GM21529 (cell line): ENCODE measurements at regions not wholly inside any gene's neighbourhood (a gene's known extent, or its start where the extent isn't known, plus 50 kb on each side); places are given as distances from the start of the nearest gene placed in this dataset.

Experiments
- ATAC-seq: cut with Tn5 transposase; IDR thresholded peaks from one replicate; pipeline ENCODE4 v1.9.1; 2021; ENCODE audit not compliant: unreplicated experiment

GRCh38 chr9:85213650-85214607 is 527.8 kb downstream of the AGTPBP1 start:
- no peak for ATAC-seq

- no peak for ATAC-seq
Measured at GRCh38 chr9:85212887-85213286, 528.9 kb downstream of the AGTPBP1 start.

DNA sequence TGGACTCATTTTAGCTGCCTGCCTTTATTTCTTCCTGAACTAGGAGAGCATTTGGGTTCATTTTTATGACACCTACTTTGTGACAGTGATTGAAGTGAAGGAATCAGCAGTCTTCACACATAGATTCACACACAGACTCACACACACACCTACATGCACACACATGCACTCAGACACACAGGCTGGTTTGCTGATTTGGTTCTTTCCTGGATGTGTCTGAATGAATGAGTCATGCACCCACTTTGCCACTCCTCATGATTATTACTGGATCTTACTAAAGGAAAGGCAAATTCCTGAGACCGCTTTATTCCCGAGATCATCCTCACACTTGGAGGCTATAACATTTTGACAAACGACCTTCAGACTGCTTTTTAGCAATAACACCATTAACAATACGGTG is 529.5 kb downstream of the AGTPBP1 start:
- ATAC-seq: no peak

GRCh38 chr9:85208666-85209065 is 533.1 kb downstream of the AGTPBP1 start:
- no peak for ATAC-seq

GRCh38 chr9:85204176-85204575 is 534.6 kb downstream of the NTRK2 start:
- no peak for ATAC-seq

DNA sequence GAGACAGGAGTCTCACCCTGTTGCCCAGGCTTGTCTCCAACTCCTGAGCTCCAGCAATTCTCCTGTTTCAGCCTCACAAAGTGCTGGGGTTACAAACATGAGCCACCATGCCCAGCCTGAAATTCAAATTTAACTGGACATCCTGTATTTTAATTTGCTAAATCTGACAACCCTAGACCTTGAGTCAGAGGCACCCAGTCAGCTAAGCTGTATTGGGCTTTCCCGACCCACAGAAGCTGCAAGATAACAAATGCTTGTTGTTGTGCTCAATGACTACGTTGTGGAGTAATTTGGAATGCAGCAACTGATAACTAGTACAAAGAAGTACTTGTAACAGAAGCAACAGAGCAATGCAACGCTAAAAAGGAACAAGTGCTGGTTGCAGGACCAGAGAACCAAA is 533.1 kb downstream of the NTRK2 start:
- no peak for ATAC-seq

DNA sequence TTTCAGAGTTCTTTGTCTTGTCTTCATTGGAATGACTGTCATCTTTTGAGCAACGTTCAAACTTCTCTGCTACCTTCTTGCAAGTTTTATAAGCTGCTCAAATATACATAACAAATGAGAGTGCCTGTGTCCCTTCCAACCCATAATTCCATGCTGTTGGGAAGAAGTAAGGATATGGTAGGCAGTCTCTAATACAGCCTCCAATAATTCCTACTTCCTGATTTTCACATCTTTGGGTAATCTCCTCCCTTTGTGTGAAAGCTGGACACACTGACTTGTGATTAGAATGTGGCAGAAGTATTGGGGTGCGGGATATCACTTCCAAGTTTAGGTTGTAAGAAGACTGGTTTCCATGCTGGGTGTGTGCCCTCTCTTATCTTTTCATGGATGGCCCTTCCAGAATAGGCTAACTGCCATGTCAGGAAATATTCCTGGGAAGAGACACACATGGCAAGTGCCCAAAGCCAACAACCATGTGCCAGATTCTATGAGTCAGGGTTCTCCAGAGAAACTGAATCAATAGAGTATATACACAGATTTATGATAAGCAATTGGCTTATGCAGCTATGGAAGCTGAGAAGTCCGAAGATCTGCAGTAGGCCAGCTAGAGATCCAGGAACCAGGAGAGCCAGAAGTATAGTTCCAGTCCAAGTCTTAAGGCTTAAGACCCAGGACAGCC is 531.3 kb downstream of the NTRK2 start:
- no peak for ATAC-seq

- no peak for ATAC-seq
Measured at GRCh38 chr9:85199866-85200495, 530.5 kb downstream of the NTRK2 start.

GRCh38 chr9:85192750-85193149 is 523.2 kb downstream of the NTRK2 start:
- no peak for ATAC-seq

DNA sequence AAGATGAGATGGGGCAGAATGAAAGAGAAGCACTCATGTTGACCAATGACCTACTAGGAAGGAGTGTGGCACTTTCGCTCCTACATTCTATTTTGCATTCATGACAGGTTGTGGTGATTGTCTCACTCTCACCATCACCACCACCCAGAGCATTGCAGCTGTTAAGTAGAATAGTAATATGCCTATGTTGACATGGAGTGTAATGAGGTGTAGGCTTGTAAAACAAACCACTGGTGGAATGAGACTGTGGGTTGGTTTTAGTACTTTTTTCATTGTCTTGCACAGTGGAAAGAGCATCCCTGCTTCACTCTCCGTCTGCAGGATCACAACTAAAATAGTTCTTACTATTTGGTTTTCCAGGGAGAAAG is 516.7 kb downstream of the NTRK2 start:
- ATAC-seq: no peak

DNA sequence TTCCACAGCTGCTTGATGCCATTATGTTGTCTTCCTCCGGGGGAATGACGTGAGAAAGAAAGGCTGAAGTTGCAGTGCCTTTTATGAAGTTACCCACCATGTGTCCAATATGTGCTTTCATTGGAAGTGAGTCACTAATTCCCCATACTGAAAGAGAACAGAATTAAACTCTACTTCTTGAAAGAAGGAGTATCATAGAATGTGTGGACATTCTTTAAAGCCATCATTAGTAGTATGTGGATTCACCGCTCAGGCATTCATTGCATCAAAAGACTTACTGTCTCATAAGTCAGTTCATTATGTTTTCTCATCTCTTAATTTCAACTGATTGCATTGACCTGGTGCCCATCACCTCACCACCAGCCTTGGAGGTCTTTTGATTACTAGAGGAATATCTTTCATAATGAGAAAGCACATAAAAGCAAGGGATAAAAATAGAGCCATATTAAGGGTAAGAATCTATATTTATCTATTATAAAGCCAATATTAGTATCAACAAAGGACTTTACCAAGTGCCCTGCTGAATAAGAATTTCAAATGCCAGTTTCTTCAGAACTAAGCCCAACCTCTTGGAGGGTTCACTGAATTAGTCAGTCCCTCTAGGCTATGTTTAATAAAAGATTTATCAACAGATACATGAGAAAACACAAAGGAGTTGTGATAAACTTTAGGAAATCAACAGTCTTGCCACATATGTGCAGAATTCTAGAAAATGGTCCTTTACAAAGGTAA is 516.1 kb downstream of the NTRK2 start:
- ATAC-seq: no peak

GRCh38 chr9:85182383-85182782 is 512.9 kb downstream of the NTRK2 start:
- ATAC-seq: no peak

DNA sequence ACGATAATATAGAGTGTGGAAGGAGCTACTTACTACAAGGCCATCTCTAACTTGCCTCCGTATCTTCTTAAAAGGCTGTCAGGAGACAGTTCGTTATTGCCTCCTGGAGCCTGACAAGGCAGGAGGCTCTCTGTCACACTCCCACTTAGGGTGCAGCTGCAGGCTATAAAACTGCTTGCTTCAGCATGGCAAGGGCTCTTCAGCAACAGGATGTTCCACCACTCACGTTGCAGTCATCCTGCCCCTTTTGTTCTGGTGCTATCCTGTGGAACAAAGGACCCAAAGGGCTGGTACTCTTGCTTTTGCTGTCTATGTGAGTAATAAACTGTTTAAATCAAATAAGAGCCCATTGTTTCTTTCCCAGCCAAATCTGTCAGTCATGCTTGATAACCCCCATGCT is 508.9 kb downstream of the NTRK2 start:
- ATAC-seq: no peak

DNA sequence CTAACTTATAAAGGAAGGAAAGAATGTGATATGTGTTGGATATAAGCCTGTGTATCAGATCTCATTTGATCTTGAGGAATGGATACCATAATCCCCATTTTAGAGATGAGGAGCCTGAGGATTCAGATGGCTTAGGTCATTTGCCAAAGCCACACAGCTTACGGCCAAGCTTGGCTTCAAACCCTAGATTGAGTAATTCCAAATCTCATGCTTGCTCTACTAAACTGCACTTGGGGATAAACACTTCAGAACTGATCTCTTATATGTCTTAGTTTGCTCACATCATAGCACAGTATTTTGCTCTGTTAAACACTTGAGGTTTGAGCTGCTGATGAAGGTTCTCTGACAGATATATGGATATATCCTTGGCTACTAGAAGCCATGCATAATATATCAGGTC is 504.4 kb downstream of the NTRK2 start:
- no peak for ATAC-seq

DNA sequence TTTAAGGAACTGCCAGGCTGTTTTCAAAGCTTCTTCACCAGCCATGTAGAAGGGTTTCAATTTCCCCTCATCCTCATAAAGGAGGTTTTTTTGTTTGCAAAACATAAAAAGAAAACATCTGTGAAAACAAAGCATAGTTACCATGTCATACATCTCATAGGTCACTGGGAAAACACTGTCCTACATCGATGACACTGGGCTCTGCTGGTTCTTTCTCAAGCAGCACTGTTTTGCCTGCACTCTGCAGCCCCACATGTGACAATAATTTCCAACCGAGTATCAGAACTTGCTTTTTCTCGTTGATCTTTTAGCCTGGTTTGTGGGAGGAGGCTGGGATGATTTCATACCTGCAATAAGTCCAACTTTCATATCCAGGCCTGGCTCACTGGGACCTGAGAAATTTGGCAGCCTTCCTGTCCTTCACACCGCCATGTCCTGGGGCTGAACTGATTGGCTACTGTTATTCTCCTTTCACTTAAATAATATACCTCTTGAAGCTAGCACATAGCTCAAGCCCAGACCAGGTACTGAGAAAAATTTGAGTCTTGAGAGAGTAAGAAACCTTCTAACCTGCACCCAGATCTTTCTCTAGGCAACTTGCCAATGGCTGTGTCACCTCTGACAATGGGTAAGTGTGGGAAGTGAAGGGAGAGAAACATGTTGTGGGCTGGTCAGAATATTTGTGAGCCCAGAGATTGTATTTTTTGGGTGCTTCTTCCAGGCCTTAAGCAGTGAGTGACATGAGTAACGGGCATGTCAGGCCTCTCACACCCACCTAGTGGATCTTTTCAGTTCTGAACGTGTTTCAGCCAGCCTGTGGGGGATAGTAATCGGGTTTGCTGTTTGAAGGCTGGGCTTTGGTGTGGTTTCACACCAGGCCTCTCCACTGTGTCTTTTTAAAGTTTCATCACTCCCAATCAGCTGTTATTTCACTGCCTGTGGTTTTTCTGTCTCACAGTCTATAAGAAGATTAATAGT is 502.8 kb downstream of the NTRK2 start:
- no peak for ATAC-seq

GRCh38 chr9:85171163-85171562 is 501.6 kb downstream of the NTRK2 start:
- no peak for ATAC-seq

DNA sequence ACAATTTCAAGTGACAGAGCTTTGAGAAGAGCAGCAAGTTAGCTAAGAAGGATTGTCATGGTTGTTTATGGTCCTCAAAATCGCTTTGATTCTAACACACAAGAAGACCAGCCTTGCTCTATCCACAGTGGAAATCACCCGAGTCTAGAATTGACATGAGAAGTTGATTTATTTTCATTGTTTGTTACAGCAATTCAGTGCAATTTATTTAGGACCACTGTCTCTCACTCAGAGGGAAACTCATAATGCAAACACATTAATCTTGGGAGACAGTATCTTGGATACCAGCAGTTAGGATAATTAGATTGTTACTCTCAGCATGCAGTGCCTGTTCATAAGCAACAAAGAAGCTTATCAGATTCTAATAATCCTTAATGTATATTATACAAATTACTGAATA is 498.9 kb downstream of the NTRK2 start:
- ATAC-seq: no peak

- no peak for ATAC-seq
Measured at GRCh38 chr9:85167146-85167545, 497.6 kb downstream of the NTRK2 start.

- no peak for ATAC-seq
Measured at GRCh38 chr9:85163825-85164224, 494.3 kb downstream of the NTRK2 start.

DNA sequence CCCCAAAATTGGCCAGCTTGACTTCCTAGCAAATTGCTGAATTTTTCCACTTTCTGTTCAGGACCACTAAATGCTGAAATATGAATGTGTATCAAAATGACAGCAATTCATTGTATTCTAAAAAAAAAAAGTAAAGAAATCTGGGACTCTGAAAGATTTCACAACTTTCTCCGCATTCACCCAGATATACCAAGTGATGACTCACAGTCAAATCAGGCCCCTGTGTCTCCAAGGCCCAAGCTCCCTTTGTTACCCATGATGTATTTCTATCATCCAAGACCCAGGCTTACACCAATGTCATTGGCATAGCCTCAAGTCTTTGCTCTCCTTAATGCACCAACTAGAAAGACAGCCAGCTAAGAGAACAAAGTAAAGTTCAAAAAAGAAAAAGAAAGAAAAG is 493.9 kb downstream of the NTRK2 start:
- no peak for ATAC-seq
